ENCODE measurements at regions not wholly inside any gene's neighbourhood (a gene's known extent, or its start where the extent isn't known, plus 50 kb on each side); places are given as distances from the start of the nearest gene placed in this dataset.

GRCh38 chr17:13334374-13334773, 267.4 kb downstream of the HS3ST3A1 start (continued):
- no peak for TF ChIP-seq ZNF473 (tag by site-specific recombination; IDR thresholded peaks at IDR 0.05)
- no peak for TF ChIP-seq ZNF311 (tag by site-specific recombination; IDR thresholded peaks at IDR 0.05; ENCODE audit: borderline replicate concordance)
- TF ChIP-seq HOXC10 (CRISPR knock-in tag; IDR thresholded peaks at IDR 0.05) = no peak
- no peak for TF ChIP-seq ZNF157 (tag by site-specific recombination; IDR thresholded peaks at IDR 0.05)
- TF ChIP-seq RBAK (tag by site-specific recombination; IDR thresholded peaks at IDR 0.05) = no peak
- no peak for TF ChIP-seq ZNF677 (tag by site-specific recombination; IDR thresholded peaks at IDR 0.05)
- no peak for TF ChIP-seq ZNF26 (tag by site-specific recombination; IDR thresholded peaks at IDR 0.05)

DNA sequence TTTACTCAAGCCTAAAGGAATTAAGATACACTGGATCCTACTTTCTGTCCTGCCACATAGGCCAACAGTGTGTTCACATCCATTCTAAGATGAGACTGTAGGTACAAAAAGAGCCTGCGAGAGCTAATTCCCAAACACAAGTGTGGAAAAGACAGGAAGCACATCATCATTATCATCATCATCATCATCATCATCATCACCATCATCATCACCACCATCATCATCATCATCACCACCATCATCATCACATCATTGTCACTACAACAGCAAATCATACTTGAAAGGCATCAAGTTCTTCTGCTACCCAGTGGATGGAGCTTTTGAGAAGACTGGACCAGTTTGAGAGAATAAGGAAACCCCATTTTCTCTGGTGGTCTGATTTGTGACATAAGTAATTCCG, 268.1 kb downstream of the HS3ST3A1 start:
- H3K4me3 ChIP-seq (ENCODE audit: low read depth, low read length) = no peak overlapping the region
- TF ChIP-seq ZNF266 (tag by site-specific recombination; IDR thresholded peaks at IDR 0.05; ENCODE audit: low read depth) = no peak
- TF ChIP-seq, protein P1, sequence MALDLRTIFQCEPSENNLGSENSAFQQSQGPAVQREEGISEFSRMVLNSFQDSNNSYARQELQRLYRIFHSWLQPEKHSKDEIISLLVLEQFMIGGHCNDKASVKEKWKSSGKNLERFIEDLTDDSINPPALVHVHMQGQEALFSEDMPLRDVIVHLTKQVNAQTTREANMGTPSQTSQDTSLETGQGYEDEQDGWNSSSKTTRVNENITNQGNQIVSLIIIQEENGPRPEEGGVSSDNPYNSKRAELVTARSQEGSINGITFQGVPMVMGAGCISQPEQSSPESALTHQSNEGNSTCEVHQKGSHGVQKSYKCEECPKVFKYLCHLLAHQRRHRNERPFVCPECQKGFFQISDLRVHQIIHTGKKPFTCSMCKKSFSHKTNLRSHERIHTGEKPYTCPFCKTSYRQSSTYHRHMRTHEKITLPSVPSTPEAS (tag by site-specific recombination; IDR thresholded peaks at IDR 0.05) = no peak
- no peak for TF ChIP-seq ZNF248 (tag by site-specific recombination; IDR thresholded peaks at IDR 0.05)
- TF ChIP-seq ZNF518A (tag by site-specific recombination; conservative IDR thresholded peaks at IDR 0.05; ENCODE audit: low read depth) = no peak
- no peak for TF ChIP-seq ZNF585B (tag by site-specific recombination; IDR thresholded peaks at IDR 0.05)
- TF ChIP-seq, protein P2, sequence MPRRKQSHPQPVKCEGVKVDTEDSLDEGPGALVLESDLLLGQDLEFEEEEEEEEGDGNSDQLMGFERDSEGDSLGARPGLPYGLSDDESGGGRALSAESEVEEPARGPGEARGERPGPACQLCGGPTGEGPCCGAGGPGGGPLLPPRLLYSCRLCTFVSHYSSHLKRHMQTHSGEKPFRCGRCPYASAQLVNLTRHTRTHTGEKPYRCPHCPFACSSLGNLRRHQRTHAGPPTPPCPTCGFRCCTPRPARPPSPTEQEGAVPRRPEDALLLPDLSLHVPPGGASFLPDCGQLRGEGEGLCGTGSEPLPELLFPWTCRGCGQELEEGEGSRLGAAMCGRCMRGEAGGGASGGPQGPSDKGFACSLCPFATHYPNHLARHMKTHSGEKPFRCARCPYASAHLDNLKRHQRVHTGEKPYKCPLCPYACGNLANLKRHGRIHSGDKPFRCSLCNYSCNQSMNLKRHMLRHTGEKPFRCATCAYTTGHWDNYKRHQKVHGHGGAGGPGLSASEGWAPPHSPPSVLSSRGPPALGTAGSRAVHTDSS (tag by site-specific recombination; IDR thresholded peaks at IDR 0.05) = peak; percentile 98
- ChIA-PET POLR2A (no interaction called here), CTCF (interaction anchor here (0.6 kb wide), 2 partner anchors 746 to 1594 kb away, joined by 3 read pairs; no protein-coding TSS in a partner anchor)
- no peaks in the 10 kb centered on the region; the same call in 1 of the 2 replicates for H3K4me1 ChIP-seq (ENCODE audit: control insufficient read depth, insufficient read depth, low read length)
- no peak overlapping the region for H3K27ac ChIP-seq (ENCODE audit: extremely low read depth, low read depth, low read length)
- no peaks in the 10 kb centered on the region for H3K9me3 ChIP-seq (ENCODE audit: control insufficient read depth, insufficient read depth, low read depth, low read length)
- H3K36me3 ChIP-seq (ENCODE audit: control insufficient read depth in 2 of 2, insufficient read depth in 1 of 2, low read length in 2 of 2) = no peaks in the 10 kb centered on the region

DNA sequence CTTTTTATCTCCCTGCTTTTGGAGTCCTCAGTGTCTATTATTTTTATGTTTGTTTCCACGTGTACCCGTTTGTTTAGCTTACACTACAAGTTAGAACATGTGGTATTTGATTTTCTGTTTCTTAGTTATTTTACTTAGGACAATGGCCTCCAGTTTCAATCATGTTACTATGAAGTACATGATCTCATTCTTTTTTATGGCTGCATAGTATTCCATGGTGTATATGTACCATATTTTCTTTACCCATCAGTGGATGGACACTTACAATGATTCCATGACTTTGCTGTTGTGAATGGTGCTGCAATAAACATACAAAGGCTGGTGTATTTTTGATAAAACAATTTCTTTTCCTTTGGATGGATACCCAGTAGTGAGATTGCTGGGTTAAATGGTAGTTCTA, 269.5 kb downstream of the HS3ST3A1 start:
- Histone ChIP-seq H3K36me3 (ENCODE audit: control insufficient read depth in 2 of 2, insufficient read depth in 1 of 2, low read length in 2 of 2) (no peaks in the 10 kb centered on the region), H3K4me3 (ENCODE audit: low read depth, low read length) (no peak overlapping the region), H3K9me3 (ENCODE audit: control insufficient read depth, insufficient read depth, low read depth, low read length) (no peaks in the 10 kb centered on the region), H3K27ac (ENCODE audit: extremely low read depth, low read depth, low read length) (no peak overlapping the region), H3K4me1 (ENCODE audit: control insufficient read depth, insufficient read depth, low read length) (no peaks in the 10 kb centered on the region; the same call in 1 of the 2 replicates)
- ChIA-PET CTCF (no interaction called here), POLR2A (no interaction called here)
- TF ChIP-seq ZNF24 (tag by site-specific recombination; IDR thresholded peaks at IDR 0.05) (no peak), REPIN1 (tag by site-specific recombination; IDR thresholded peaks at IDR 0.05; ENCODE audit: low read depth) (no peak), ZNF654 (tag by site-specific recombination; IDR thresholded peaks at IDR 0.05; ENCODE audit: low read depth) (no peak), ZNF580 (tag by site-specific recombination; IDR thresholded peaks at IDR 0.05) (peak; percentile 62; the same call in 1 of the 2 replicates), ZNF549 (tag by site-specific recombination; IDR thresholded peaks at IDR 0.05) (no peak), ZNF146 (tag by site-specific recombination; IDR thresholded peaks at IDR 0.05) (peak; percentile 68)
- TF ChIP-seq, protein P3, sequence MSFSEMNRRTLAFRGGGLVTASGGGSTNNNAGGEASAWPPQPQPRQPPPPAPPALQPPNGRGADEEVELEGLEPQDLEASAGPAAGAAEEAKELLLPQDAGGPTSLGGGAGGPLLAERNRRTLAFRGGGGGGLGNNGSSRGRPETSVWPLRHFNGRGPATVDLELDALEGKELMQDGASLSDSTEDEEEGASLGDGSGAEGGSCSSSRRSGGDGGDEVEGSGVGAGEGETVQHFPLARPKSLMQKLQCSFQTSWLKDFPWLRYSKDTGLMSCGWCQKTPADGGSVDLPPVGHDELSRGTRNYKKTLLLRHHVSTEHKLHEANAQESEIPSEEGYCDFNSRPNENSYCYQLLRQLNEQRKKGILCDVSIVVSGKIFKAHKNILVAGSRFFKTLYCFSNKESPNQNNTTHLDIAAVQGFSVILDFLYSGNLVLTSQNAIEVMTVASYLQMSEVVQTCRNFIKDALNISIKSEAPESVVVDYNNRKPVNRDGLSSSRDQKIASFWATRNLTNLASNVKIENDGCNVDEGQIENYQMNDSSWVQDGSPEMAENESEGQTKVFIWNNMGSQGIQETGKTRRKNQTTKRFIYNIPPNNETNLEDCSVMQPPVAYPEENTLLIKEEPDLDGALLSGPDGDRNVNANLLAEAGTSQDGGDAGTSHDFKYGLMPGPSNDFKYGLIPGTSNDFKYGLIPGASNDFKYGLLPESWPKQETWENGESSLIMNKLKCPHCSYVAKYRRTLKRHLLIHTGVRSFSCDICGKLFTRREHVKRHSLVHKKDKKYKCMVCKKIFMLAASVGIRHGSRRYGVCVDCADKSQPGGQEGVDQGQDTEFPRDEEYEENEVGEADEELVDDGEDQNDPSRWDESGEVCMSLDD (tag by site-specific recombination; IDR thresholded peaks at IDR 0.05) = no peak
